Naive thymus-derived CD4-positive, alpha-beta T cell (primary cell): ENCODE measurements at regions not wholly inside any gene's neighbourhood (a gene's known extent, or its start where the extent isn't known, plus 50 kb on each side); places are given as distances from the start of the nearest gene placed in this dataset.
"Not testable (repeated sequence)": the region's sequence is repeated elsewhere in the genome, so short reads cannot be mapped to it uniquely, and the experiment has no call there.

Experiments
- ATAC-seq: fragments of 150-1000 bp; cut with Tn5 transposase; 2 replicates; pipeline ENCODE4 v1.10.0; 2021; ENCODE audit warnings: mild to moderate bottlenecking, moderate library complexity
- CTCF ChIA-PET: fragments of 350-600 bp; sonication (Branson Sonifier 250); formaldehyde crosslinking; loops from one replicate; lab custom pipeline; 2021; ENCODE audit warnings: antibody characterized with exemption; lab: Charles Lee
- POLR2A ChIA-PET: fragments of 350-600 bp; sonication (Branson Sonifier 250); formaldehyde crosslinking; loops from one replicate; lab custom pipeline; 2021; ENCODE audit warnings: antibody characterized with exemption, inconsistent platforms; lab: Charles Lee
- DNase-seq, 9 donors: peaks; one replicate each; pipeline versions ENCODE4 v3.0.0 to v3.0.0-alpha.2; 2020 to 2022; ENCODE audit warnings: mixed read lengths in 1 of 9
- H3K27ac ChIP-seq: one replicate; pipeline ENCODE4 v1.7.0; 2013; ENCODE audit warnings: mild to moderate bottlenecking, low read depth, low read length, moderate library complexity
- H3K27me3 ChIP-seq, 2 donors: one replicate each; pipeline ENCODE4 v1.7.0; 2013; ENCODE audit warnings: low read length in 2 of 2, mild to moderate bottlenecking in 2 of 2, moderate library complexity in 2 of 2; ENCODE audit not compliant: control insufficient read depth in 2 of 2, insufficient read depth in 2 of 2
- H3K36me3 ChIP-seq, 3 experiments: 1 replicate in 2 of 3; 2 replicates in 1 of 3; pipeline ENCODE4 v1.7.0; 2013; ENCODE audit warnings: low read length in 3 of 3, mild to moderate bottlenecking in 3 of 3, moderate library complexity in 1 of 3; ENCODE audit not compliant: insufficient read depth in 3 of 3, control insufficient read depth in 2 of 3
- H3K4me1 ChIP-seq, 2 donors: one replicate each; pipeline ENCODE4 v1.7.0; 2013; ENCODE audit warnings: low read length in 2 of 2, mild to moderate bottlenecking in 2 of 2, moderate library complexity in 1 of 2; ENCODE audit not compliant: control insufficient read depth in 2 of 2, insufficient read depth in 2 of 2
- H3K4me3 ChIP-seq: 2 replicates; pipeline ENCODE4 v1.7.0; 2013; ENCODE audit warnings: mild to moderate bottlenecking, low read length
- H3K9me3 ChIP-seq, 3 experiments: 1 replicate in 2 of 3; 2 replicates in 1 of 3; pipeline ENCODE4 v1.7.0; 2013; ENCODE audit warnings: low read length in 3 of 3; ENCODE audit not compliant: control insufficient read depth in 2 of 3
- H3K27ac Mint-ChIP-seq, 9 donors: one replicate each; pipeline ENCODE4 v1.8.0; 2020 to 2022; ENCODE audit warnings: mixed read lengths in 9 of 9, mild to moderate bottlenecking in 8 of 9, moderate library complexity in 5 of 9, inconsistent platforms in 2 of 9
- H3K27me3 Mint-ChIP-seq, 5 donors: one replicate each; pipeline ENCODE4 v1.8.0; 2021 to 2022; ENCODE audit warnings: mixed read lengths in 5 of 5, mild to moderate bottlenecking in 1 of 5
- H3K36me3 Mint-ChIP-seq, 5 donors: one replicate each; pipeline ENCODE4 v1.8.0; 2020 to 2022; ENCODE audit warnings: mixed read lengths in 5 of 5, mild to moderate bottlenecking in 3 of 5, inconsistent platforms in 1 of 5
- H3K4me1 Mint-ChIP-seq, 7 donors: one replicate each; pipeline ENCODE4 v1.8.0; 2020 to 2022; ENCODE audit warnings: mixed read lengths in 7 of 7, mild to moderate bottlenecking in 3 of 7, inconsistent platforms in 1 of 7
- H3K4me3 Mint-ChIP-seq, 10 donors: one replicate each; pipeline ENCODE4 v1.8.0; 2020 to 2022; ENCODE audit warnings: mild to moderate bottlenecking in 10 of 10, mixed read lengths in 10 of 10, moderate library complexity in 6 of 10, inconsistent platforms in 2 of 10
- H3K9me3 Mint-ChIP-seq, 11 donors: one replicate each; pipeline ENCODE4 v1.8.0; 2020 to 2022; ENCODE audit warnings: mixed read lengths in 11 of 11, mild to moderate bottlenecking in 4 of 11, inconsistent platforms in 1 of 11, moderate library complexity in 1 of 11
- intact Hi-C, 2 donors: fragments of 100-400 bp; cut with micrococcal nuclease; formaldehyde crosslinking; loops; one replicate each; pipeline ENCODE4 v1.15.1; 2023

- ChIA-PET POLR2A (no interaction called here), CTCF (no interaction called here)
- peaks cover 2 to 41% (median 13%) of the 10 kb centered on the region in 11 donors for H3K9me3 Mint-ChIP-seq
- peaks cover 0 to 2% (median 0%) of the 10 kb centered on the region in 7 donors for H3K4me1 Mint-ChIP-seq
- no peak overlapping the region for H3K4me3 Mint-ChIP-seq
- intact Hi-C loops, result no loop called here
- Histone ChIP-seq H3K4me3 (no peak overlapping the region), H3K27me3 (no peaks in the 10 kb centered on the region), H3K9me3 (peaks cover 0 to 4% (median 0%) of the 10 kb centered on the region in 3 experiments), H3K27ac (no peak overlapping the region), H3K36me3 (no peaks in the 10 kb centered on the region), H3K4me1 (no peaks in the 10 kb centered on the region)
- no peak overlapping the region for H3K27ac Mint-ChIP-seq
- H3K27me3 Mint-ChIP-seq, result no peaks in the 10 kb centered on the region
- H3K36me3 Mint-ChIP-seq, result no peaks in the 10 kb centered on the region
- ATAC-seq, result no peak
- no peak for DNase-seq
These were observed 587.8 kb upstream of the BCHE start for GRCh38 chr3:166425021-166425420.

GRCh38 chr3:166423824-166424513 lies 586.7 kb upstream of the BCHE start:
- H3K9me3 Mint-ChIP-seq, result peaks cover 2 to 43% (median 9%) of the 10 kb centered on the region in 11 donors
- H3K27me3 ChIP-seq, POLR2A ChIA-PET, H3K36me3 ChIP-seq, H3K27ac ChIP-seq, ATAC-seq, H3K4me3 Mint-ChIP-seq, H3K27ac Mint-ChIP-seq, H3K4me1 Mint-ChIP-seq, H3K27me3 Mint-ChIP-seq, H3K4me3 ChIP-seq, H3K9me3 ChIP-seq, CTCF ChIA-PET, intact Hi-C loops, DNase-seq, H3K36me3 Mint-ChIP-seq, H3K4me1 ChIP-seq: not testable (repeated sequence)

GRCh38 chr3:166422556-166422955 lies 585.3 kb upstream of the BCHE start:
- CTCF ChIA-PET, result no interaction called here
- Mint-ChIP-seq H3K9me3 (peaks cover 1 to 42% (median 13%) of the 10 kb centered on the region in 11 donors), H3K27ac (no peak overlapping the region), H3K27me3 (no peaks in the 10 kb centered on the region), H3K4me3 (no peak overlapping the region), H3K36me3 (no peaks in the 10 kb centered on the region), H3K4me1 (no peaks in the 10 kb centered on the region)
- DNase-seq (no peak), ATAC-seq (no peak)
- no peaks in the 10 kb centered on the region for H3K4me1 ChIP-seq
- no peak overlapping the region for H3K27ac ChIP-seq
- no peaks in the 10 kb centered on the region for H3K27me3 ChIP-seq
- POLR2A ChIA-PET, result no interaction called here
- peaks cover 0 to 4% (median 0%) of the 10 kb centered on the region in 3 experiments for H3K9me3 ChIP-seq
- no peak overlapping the region for H3K4me3 ChIP-seq
- no peaks in the 10 kb centered on the region for H3K36me3 ChIP-seq
- intact Hi-C loops, result no loop called here

DNA sequence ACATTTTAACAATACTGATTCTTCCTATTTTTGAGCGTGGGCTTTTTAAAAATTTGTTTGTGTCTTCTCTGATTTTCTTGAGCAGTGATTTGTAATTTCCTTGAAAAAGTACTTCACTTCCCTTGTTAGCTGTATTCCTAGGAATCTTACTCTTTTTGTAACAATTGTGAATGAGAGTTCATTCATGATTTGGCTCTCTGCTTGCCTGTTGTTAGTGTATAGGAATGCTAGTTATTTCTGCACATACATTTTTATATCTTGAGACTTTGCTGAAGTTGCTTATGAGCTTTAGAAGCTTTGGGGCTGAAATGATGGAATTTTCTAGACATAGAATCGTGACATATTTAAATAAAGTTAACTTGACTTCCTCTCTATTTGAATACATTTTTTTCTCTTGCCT lies 582.8 kb upstream of the BCHE start:
- H3K9me3 Mint-ChIP-seq, result peaks cover 0 to 47% (median 10%) of the 10 kb centered on the region in 11 donors
- ATAC-seq, result no peak

DNA sequence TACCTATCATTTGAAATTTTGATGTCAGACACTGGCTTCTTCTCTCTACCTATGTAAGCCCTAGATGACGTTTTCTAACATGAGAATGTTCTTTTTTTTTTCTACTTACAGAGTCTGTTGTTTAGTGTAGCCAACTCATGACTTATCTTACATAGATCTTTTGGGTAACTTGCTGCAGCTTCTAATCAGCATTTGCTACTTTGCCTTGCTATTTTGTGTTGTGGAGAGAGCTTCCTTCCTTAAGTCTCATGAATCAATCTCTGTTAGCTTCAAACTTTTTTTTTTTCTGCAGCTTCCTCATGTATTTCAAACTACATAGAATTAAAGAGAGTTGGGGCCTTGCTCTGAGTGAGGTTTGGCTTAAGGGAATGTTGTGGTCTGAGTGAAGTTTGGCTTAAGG lies 568.7 kb upstream of the BCHE start:
- no peak overlapping the region for H3K4me3 ChIP-seq
- H3K27me3 ChIP-seq, result no peaks in the 10 kb centered on the region
- Mint-ChIP-seq H3K9me3 (peaks cover 0 to 5% (median 0%) of the 10 kb centered on the region in 11 donors), H3K4me3 (no peak overlapping the region), H3K27me3 (no peaks in the 10 kb centered on the region), H3K36me3 (no peaks in the 10 kb centered on the region), H3K27ac (no peak overlapping the region), H3K4me1 (no peaks in the 10 kb centered on the region)
- DNase-seq, result no peak
- no peak for ATAC-seq
- no peaks in the 10 kb centered on the region for H3K4me1 ChIP-seq
- ChIA-PET POLR2A (no interaction called here), CTCF (interaction anchor here (0.6 kb wide), 1 partner anchor 114 kb away, joined by 3 read pairs; no protein-coding TSS in a partner anchor)
- intact Hi-C loops, result no loop called here
- H3K27ac ChIP-seq, result no peak overlapping the region
- no peaks in the 10 kb centered on the region for H3K36me3 ChIP-seq
- no peaks in the 10 kb centered on the region for H3K9me3 ChIP-seq

More for the DNA sequence above, 582.8 kb upstream of the BCHE start:
- no peaks in the 10 kb centered on the region for H3K36me3 Mint-ChIP-seq
- no peaks in the 10 kb centered on the region for H3K27me3 Mint-ChIP-seq
- no peak overlapping the region for H3K27ac Mint-ChIP-seq
- H3K4me3 Mint-ChIP-seq, result no peak overlapping the region
- no peak for DNase-seq
- Histone ChIP-seq H3K9me3 (no peaks in the 10 kb centered on the region), H3K27me3 (no peaks in the 10 kb centered on the region), H3K4me3 (no peak overlapping the region), H3K36me3 (no peaks in the 10 kb centered on the region), H3K4me1 (no peaks in the 10 kb centered on the region), H3K27ac (no peak overlapping the region)
- no peaks in the 10 kb centered on the region for H3K4me1 Mint-ChIP-seq
- intact Hi-C loops, result no loop called here
- ChIA-PET CTCF (no interaction called here), POLR2A (no interaction called here)

- Histone ChIP-seq H3K36me3 (no peaks in the 10 kb centered on the region), H3K27me3 (no peaks in the 10 kb centered on the region), H3K4me3 (no peak overlapping the region), H3K9me3 (no peaks in the 10 kb centered on the region), H3K27ac (no peak overlapping the region), H3K4me1 (no peaks in the 10 kb centered on the region)
- Mint-ChIP-seq H3K4me3 (no peak overlapping the region), H3K36me3 (no peaks in the 10 kb centered on the region), H3K27me3 (no peaks in the 10 kb centered on the region), H3K4me1 (no peaks in the 10 kb centered on the region), H3K9me3 (peaks cover 0 to 5% (median 0%) of the 10 kb centered on the region in 11 donors), H3K27ac (no peak overlapping the region)
- ChIA-PET POLR2A (no interaction called here), CTCF (interaction anchor here (0.6 kb wide), 1 partner anchor 114 kb away, joined by 3 read pairs; no protein-coding TSS in a partner anchor)
- no peak for DNase-seq
- intact Hi-C loops, result no loop called here
- no peak for ATAC-seq
These were observed 568.2 kb upstream of the BCHE start for GRCh38 chr3:166405465-166405864.

DNA sequence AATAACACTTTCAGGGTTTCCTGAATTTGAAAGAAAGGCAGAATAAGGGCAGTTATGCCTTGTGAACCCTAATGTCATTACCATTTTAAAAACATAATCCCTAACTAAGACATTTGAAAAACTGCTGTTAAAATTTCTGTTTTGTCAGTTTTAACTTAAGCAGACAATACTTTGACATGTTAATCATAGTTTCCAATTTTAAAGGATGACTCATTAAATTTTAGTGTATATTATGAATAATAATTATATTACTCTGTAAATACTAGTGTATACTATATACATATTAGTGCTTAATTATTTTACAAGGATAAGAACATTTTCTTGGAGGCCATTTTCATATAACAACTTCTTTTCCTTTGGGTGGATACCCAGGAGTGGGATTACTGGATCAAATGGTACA lies 553.1 kb upstream of the BCHE start:
- H3K36me3 ChIP-seq, result no peaks in the 10 kb centered on the region
- H3K27ac Mint-ChIP-seq, result no peak overlapping the region
- ATAC-seq (no peak), DNase-seq (no peak)
- H3K27me3 Mint-ChIP-seq, result no peaks in the 10 kb centered on the region
- no peaks in the 10 kb centered on the region for H3K4me1 Mint-ChIP-seq
- intact Hi-C loops, result no loop called here
- no peaks in the 10 kb centered on the region for H3K27me3 ChIP-seq
- CTCF ChIA-PET, result no interaction called here
- no peak overlapping the region for H3K27ac ChIP-seq
- no peaks in the 10 kb centered on the region for H3K36me3 Mint-ChIP-seq
- no peaks in the 10 kb centered on the region for H3K9me3 ChIP-seq
- no peaks in the 10 kb centered on the region for H3K4me1 ChIP-seq
- POLR2A ChIA-PET, result no interaction called here
- H3K4me3 Mint-ChIP-seq, result no peak overlapping the region
- H3K4me3 ChIP-seq, result no peak overlapping the region
- peaks cover 3 to 23% (median 8%) of the 10 kb centered on the region in 11 donors for H3K9me3 Mint-ChIP-seq
